Small intestine (tissue), 7 donors: ENCODE measurements at regions not wholly inside any gene's neighbourhood (a gene's known extent, or its start where the extent isn't known, plus 50 kb on each side); places are given as distances from the start of the nearest gene placed in this dataset.

Experiments
- DNase-seq, 2 donors: peaks; one replicate each; pipeline versions ENCODE4 v3.0.0 to v3.0.0-alpha.2; 2013
- FAIRE-seq: peaks from 2 replicates; lab custom pipeline; 2012; peaks lifted over from hg19 to GRCh38; lab: Jason Lieb, UNC
- H3K27ac ChIP-seq, 3 donors: one replicate each; pipeline ENCODE4 v1.5.1; 2013; ENCODE audit warnings: low read length in 2 of 3, mild to moderate bottlenecking in 2 of 3, control low read depth in 1 of 3, inconsistent platforms in 1 of 3, low read depth in 1 of 3, moderate library complexity in 1 of 3
- H3K27me3 ChIP-seq, 3 donors: one replicate each; pipeline ENCODE4 v1.6.1; 2013; ENCODE audit warnings: low read length in 3 of 3, inconsistent platforms in 1 of 3; ENCODE audit not compliant: control insufficient read depth in 3 of 3, insufficient read depth in 3 of 3
- H3K36me3 ChIP-seq, 3 donors: one replicate each; pipeline ENCODE4 v1.6.1; 2013; ENCODE audit warnings: low read length in 3 of 3, inconsistent platforms in 1 of 3, low read depth in 1 of 3, mild to moderate bottlenecking in 1 of 3, moderate library complexity in 1 of 3; ENCODE audit not compliant: control insufficient read depth in 3 of 3, insufficient read depth in 2 of 3
- H3K4me1 ChIP-seq, 3 donors: one replicate each; pipeline ENCODE4 v1.6.1; 2013; ENCODE audit warnings: low read length in 2 of 3, inconsistent platforms in 1 of 3, low read depth in 1 of 3, mild to moderate bottlenecking in 1 of 3, moderate library complexity in 1 of 3; ENCODE audit not compliant: control insufficient read depth in 3 of 3, insufficient read depth in 2 of 3
- H3K4me3 ChIP-seq, 3 donors: one replicate each; pipeline ENCODE4 v1.5.1; 2013; ENCODE audit warnings: low read length in 3 of 3, control low read depth in 1 of 3, inconsistent platforms in 1 of 3, low read depth in 1 of 3, mild to moderate bottlenecking in 1 of 3, moderate library complexity in 1 of 3
- H3K9me3 ChIP-seq, 2 donors: one replicate each; pipeline ENCODE4 v1.6.1; 2013; ENCODE audit warnings: low read depth in 1 of 2, low read length in 1 of 2; ENCODE audit not compliant: control insufficient read depth in 2 of 2, insufficient read depth in 1 of 2
- WGBS, 3 donors: extraction: QIAGEN DNeasy Blood & Tissue Kit; methylation state at CpG; one replicate each; pipeline ENCODE4 v1.1.7; 2013; 5-methylcytosine and 5-hydroxymethylcytosine counted together
- donor health status: healthy with polysubstance abuse.
- donor health status: control.
- donor health status: control.
- donor health status: Bipolar disorder and iron deficiency.
- donor health status: healthy.

DNA sequence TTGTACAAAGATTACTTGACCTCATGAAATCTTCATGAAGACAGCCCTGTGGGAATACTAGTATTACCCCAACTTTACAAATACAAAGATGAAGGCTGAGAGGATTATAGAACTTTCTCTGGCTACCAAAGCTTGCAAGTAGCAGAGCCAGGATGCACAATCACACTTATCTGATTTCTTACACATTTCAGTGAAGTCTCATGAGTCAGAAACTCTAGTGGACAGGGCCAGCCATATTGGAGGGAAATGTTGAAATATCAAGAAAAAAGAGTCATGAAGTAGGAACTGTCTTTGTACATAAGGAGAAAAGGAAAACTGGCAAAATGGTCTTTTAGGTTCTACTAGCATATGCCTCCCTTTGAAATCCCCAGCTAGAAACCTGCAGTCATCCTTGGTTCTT, 369.6 kb upstream of the WWC1 start:
- Histone ChIP-seq H3K4me3 (no peak overlapping the region), H3K4me1 (no peaks in the 10 kb centered on the region), H3K9me3 (no peaks in the 10 kb centered on the region), H3K27me3 (no peaks in the 10 kb centered on the region), H3K27ac (no peak overlapping the region), H3K36me3 (no peaks in the 10 kb centered on the region)
- DNase-seq: no peak
- FAIRE-seq: no peak

GRCh38 chr5:167923396-167923795, 368.0 kb upstream of the WWC1 start:
- Histone ChIP-seq H3K36me3 (no peaks in the 10 kb centered on the region), H3K4me3 (no peak overlapping the region), H3K9me3 (no peaks in the 10 kb centered on the region), H3K27ac (no peak overlapping the region), H3K27me3 (no peaks in the 10 kb centered on the region), H3K4me1 (no peaks in the 10 kb centered on the region)
- 73 to 87% (median 81%) methylated on average over 4 of the region's 4 CpGs for WGBS, 3 donors
- DNase-seq (no peak), FAIRE-seq (no peak)

DNA sequence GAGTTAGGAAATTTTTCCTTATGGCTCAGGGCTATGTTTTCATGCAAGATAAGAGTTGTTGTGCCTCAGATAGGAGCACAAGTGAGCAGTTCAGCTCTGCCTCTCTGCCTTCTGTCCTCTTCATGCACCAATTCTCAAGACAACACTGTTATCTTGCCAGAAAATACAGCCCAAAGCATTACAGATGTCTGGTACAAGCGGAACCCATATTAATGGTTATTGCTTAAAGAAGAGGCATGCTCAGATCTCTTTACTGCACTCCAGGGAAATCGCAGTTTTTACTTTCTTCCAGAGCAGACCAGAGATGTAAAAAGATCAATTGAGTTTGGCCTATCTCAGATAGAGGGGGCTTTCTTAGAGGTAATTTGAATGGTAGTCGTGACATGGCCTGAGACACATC, 361.6 kb upstream of the WWC1 start:
- Histone ChIP-seq H3K27me3 (no peaks in the 10 kb centered on the region), H3K36me3 (no peaks in the 10 kb centered on the region), H3K4me3 (no peak overlapping the region), H3K9me3 (no peaks in the 10 kb centered on the region), H3K4me1 (no peaks in the 10 kb centered on the region), H3K27ac (no peak overlapping the region)
- DNase-seq: no peak
- FAIRE-seq: no peak
- 84 to 89% (median 88%) methylated on average over 3 of the region's 3 CpGs for WGBS, 3 donors

DNA sequence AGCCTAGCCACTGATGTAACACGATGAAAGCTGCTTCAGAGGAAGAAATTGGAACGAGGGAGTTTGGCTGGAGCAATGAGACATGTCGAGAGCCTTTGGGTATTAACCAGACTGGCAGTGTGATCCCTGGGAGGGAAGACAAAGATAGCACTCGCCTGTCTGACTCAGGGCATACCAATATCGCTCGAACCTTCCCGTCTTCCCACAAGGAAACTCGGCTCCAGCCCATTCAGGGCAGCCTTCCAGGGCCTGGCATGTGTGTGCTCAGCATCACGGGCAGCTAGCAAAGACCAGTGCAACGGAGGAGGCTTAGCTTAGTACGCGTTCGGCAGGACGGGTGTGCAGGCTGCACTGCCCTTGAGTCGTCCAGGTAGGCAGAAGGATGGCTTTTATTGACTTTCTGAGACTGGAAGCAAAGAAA, 356.9 kb upstream of the WWC1 start:
- DNase-seq (no peak), FAIRE-seq (no peak)
- Histone ChIP-seq H3K36me3 (no peaks in the 10 kb centered on the region), H3K4me1 (no peaks in the 10 kb centered on the region), H3K9me3 (no peaks in the 10 kb centered on the region), H3K4me3 (no peak overlapping the region), H3K27me3 (no peaks in the 10 kb centered on the region), H3K27ac (no peak overlapping the region)
- WGBS, 3 donors: 58 to 75% (median 59%) methylated on average over 15 of the region's 15 CpGs

DNA sequence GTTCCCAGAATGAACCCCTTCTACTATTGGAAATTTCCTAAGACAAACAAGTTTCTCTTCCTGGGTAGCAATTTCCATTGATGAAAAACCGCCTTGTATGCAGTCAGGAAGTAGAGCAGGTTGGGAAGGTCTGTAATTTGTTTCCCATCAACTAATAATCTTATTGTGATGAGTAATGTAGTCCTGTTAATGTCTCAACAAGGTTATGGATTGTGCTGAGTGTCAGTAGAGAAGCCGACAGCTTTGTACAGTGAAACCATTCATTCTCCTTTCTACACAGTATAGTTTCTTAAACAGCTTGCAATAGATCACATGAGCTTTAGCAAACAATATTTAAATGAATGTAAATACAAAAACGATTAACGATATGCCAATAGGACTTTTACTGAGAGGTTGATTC, 355.4 kb upstream of the WWC1 start:
- H3K27ac ChIP-seq: no peak overlapping the region
- H3K36me3 ChIP-seq: no peaks in the 10 kb centered on the region
- WGBS, 3 donors: 79 to 83% (median 80%) methylated on average over 4 of the region's 4 CpGs
- H3K9me3 ChIP-seq: no peaks in the 10 kb centered on the region
- no peaks in the 10 kb centered on the region for H3K4me1 ChIP-seq
- FAIRE-seq: no peak
- DNase-seq: no peak
- no peaks in the 10 kb centered on the region for H3K27me3 ChIP-seq
- no peak overlapping the region for H3K4me3 ChIP-seq

DNA sequence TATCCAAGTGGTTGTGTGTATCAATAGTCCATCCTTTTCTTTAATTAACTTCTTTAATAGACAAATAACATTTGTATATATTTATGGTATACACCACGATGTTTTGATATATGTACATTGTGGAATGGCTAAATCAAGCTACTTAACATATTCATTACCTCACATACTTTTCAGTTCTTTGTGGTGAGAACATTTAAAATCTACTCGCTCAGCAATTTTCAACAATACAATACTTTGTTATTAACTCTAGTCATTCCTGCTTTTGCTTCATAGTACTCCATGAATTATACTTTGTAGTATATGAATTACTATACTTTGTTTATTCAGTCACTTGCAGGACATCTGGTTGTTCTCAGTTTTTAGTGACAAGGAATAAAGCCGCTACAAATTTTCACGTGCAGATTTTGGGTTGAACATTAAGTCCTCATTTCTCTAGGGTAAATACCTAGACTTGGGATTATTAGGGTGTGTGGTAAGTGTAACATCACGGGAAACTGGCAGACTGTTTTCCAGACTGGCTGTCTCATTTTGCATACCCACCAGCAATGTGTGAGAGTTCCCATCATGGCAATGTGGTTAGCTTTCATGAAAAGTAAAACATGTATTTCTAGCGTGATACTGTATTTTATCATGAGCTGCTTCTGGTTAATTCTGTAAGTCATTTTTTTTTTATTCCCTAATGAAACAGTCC, 354.4 kb upstream of the WWC1 start:
- DNase-seq (no peak), FAIRE-seq (no peak)
- no peak overlapping the region for H3K4me3 ChIP-seq
- H3K4me1 ChIP-seq: no peaks in the 10 kb centered on the region
- no peaks in the 10 kb centered on the region for H3K27me3 ChIP-seq
- WGBS, 3 donors: 56 to 75% (median 68%) methylated on average over 6 of the region's 6 CpGs
- H3K9me3 ChIP-seq: no peaks in the 10 kb centered on the region
- no peak overlapping the region for H3K27ac ChIP-seq
- no peaks in the 10 kb centered on the region for H3K36me3 ChIP-seq

- no peak for DNase-seq
- Histone ChIP-seq H3K9me3 (no peaks in the 10 kb centered on the region), H3K27ac (no peak overlapping the region), H3K27me3 (no peaks in the 10 kb centered on the region), H3K36me3 (no peaks in the 10 kb centered on the region), H3K4me1 (no peaks in the 10 kb centered on the region), H3K4me3 (no peak overlapping the region)
- no peak for FAIRE-seq
- WGBS, 3 donors: 57 to 65% (median 61%) methylated on average over 8 of the region's 8 CpGs
Observed at GRCh38 chr5:167937635-167937998, 353.8 kb upstream of the WWC1 start.

GRCh38 chr5:167939686-167940085, 351.8 kb upstream of the WWC1 start:
- Histone ChIP-seq H3K4me1 (no peaks in the 10 kb centered on the region), H3K27ac (no peak overlapping the region), H3K4me3 (no peak overlapping the region), H3K27me3 (no peaks in the 10 kb centered on the region), H3K36me3 (no peaks in the 10 kb centered on the region), H3K9me3 (no peaks in the 10 kb centered on the region)
- no peak for DNase-seq
- 78 to 83% (median 80%) methylated on average over 6 of the region's 6 CpGs for WGBS, 3 donors
- no peak for FAIRE-seq

DNA sequence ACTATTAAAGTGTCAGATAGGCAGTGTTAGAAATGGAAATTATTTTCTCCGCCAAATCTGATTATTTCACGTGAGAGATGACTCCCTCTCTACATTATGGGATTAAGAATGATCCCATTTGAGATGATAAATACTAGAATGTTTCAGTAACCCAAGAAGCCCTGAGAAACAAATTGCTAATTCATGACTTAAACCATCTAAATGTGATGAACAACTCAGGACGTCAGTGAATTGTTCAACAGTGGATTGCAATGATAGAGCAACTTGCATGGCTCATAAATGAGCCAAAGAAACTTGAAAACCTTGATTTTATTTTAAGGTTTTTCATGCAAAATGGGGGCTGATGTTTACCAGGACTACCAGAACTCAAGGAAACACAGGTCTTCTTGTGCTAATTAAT, 350.5 kb upstream of the WWC1 start:
- DNase-seq (no peak), FAIRE-seq (no peak)
- no peaks in the 10 kb centered on the region for H3K36me3 ChIP-seq
- no peaks in the 10 kb centered on the region for H3K4me1 ChIP-seq
- 70 to 80% (median 73%) methylated on average over 3 of the region's 3 CpGs for WGBS, 3 donors
- H3K27me3 ChIP-seq: no peaks in the 10 kb centered on the region
- no peak overlapping the region for H3K27ac ChIP-seq
- H3K9me3 ChIP-seq: no peaks in the 10 kb centered on the region
- H3K4me3 ChIP-seq: no peak overlapping the region
